Lung (tissue), 11 donors: ENCODE measurements at regions not wholly inside any gene's neighbourhood (a gene's known extent, or its start where the extent isn't known, plus 50 kb on each side); places are given as distances from the start of the nearest gene placed in this dataset.

Experiments used
- ATAC-seq: fragments of 200-7000 bp; cut with Tn5 transposase; one replicate; pipeline ENCODE4 v1.9.1; 2020; ENCODE audit warnings: moderate number of reproducible peaks; ENCODE audit not compliant: insufficient read depth, low FRiP score
- DNase-seq, 3 donors: peaks; one replicate each; pipeline ENCODE4 v3.0.0-alpha.2; 2013 to 2017
- H3K27ac ChIP-seq, 2 donors: one replicate each; pipeline ENCODE4 v1.5.1; 2013; ENCODE audit warnings: mild to moderate bottlenecking in 2 of 2, moderate library complexity in 2 of 2, control low read depth in 1 of 2, inconsistent platforms in 1 of 2, low read depth in 1 of 2, low read length in 1 of 2
- H3K27me3 ChIP-seq, 3 donors: one replicate each; pipeline ENCODE4 v1.5.1; 2013; ENCODE audit warnings: low read length in 2 of 3; ENCODE audit not compliant: control insufficient read depth in 3 of 3, insufficient read depth in 3 of 3
- H3K36me3 ChIP-seq, 4 donors: one replicate each; pipeline ENCODE4 v1.5.1; 2013; ENCODE audit warnings: low read length in 4 of 4, mild to moderate bottlenecking in 1 of 4, moderate library complexity in 1 of 4; ENCODE audit not compliant: control insufficient read depth in 4 of 4, insufficient read depth in 4 of 4
- H3K4me1 ChIP-seq, 5 donors: one replicate each; pipeline ENCODE4 v1.5.1; 2013; ENCODE audit warnings: low read length in 5 of 5, mild to moderate bottlenecking in 2 of 5, moderate library complexity in 1 of 5; ENCODE audit not compliant: control insufficient read depth in 5 of 5, insufficient read depth in 5 of 5
- H3K4me3 ChIP-seq: one replicate; pipeline ENCODE4 v1.5.1; 2013; ENCODE audit warnings: mild to moderate bottlenecking, control low read depth, moderate library complexity
- H3K9ac ChIP-seq, 2 donors: one replicate each; pipeline ENCODE4 v1.5.1; 2013; ENCODE audit warnings: low read length in 2 of 2, control low read depth in 1 of 2; ENCODE audit not compliant: insufficient read depth in 1 of 2
- H3K9me3 ChIP-seq, 4 donors: one replicate each; pipeline ENCODE4 v1.5.1; 2013; ENCODE audit warnings: low read length in 3 of 4, mild to moderate bottlenecking in 1 of 4, moderate library complexity in 1 of 4; ENCODE audit not compliant: control insufficient read depth in 4 of 4, insufficient read depth in 3 of 4
- WGBS, 2 donors: extraction: QIAGEN DNeasy Blood & Tissue Kit; methylation state at CpG; one replicate each; pipeline ENCODE4 v1.1.7; 2013; 5-methylcytosine and 5-hydroxymethylcytosine counted together
- TF ChIP-seq, protein P1 (sequence below): IDR thresholded peaks from 2 replicates; pipeline ENCODE4 v1.5.1; 2012; ENCODE audit warnings: mild to moderate bottlenecking; ENCODE audit errors: control extremely low read depth, extremely low read depth
- donor health status: control.
- donor health status: control.
- donor health status: Bipolar disorder and iron deficiency.
- donor health status: healthy.
- donor health status: DM: yes; HTN: yes; CAD: no.

DNA sequence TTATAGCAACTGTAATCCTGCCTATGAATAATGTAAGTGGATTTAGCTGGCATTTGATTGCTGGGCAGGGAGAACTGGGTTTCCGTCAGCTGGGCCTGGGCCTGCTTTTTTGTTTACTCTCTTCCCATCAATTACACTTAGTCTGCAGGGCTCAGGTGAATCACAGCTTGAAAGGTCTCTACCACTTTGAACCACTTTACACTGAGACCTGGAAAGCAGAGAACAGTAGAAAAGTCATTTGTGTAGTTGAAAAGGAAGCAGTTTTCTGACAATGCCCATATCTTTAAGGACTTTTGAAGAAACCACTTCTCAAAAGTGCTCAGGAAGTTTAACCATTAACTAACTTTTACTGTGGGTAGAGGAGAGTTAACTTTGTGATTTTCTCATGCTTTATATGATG is 315.4 kb upstream of the SASH1 start:
- no peaks in the 10 kb centered on the region for H3K36me3 ChIP-seq
- TF ChIP-seq, protein P1, sequence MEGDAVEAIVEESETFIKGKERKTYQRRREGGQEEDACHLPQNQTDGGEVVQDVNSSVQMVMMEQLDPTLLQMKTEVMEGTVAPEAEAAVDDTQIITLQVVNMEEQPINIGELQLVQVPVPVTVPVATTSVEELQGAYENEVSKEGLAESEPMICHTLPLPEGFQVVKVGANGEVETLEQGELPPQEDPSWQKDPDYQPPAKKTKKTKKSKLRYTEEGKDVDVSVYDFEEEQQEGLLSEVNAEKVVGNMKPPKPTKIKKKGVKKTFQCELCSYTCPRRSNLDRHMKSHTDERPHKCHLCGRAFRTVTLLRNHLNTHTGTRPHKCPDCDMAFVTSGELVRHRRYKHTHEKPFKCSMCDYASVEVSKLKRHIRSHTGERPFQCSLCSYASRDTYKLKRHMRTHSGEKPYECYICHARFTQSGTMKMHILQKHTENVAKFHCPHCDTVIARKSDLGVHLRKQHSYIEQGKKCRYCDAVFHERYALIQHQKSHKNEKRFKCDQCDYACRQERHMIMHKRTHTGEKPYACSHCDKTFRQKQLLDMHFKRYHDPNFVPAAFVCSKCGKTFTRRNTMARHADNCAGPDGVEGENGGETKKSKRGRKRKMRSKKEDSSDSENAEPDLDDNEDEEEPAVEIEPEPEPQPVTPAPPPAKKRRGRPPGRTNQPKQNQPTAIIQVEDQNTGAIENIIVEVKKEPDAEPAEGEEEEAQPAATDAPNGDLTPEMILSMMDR: no peak
- H3K9me3 ChIP-seq: no peaks in the 10 kb centered on the region
- H3K9ac ChIP-seq: no peak overlapping the region
- H3K4me1 ChIP-seq: peaks cover 0 to 3% (median 0%) of the 10 kb centered on the region in 5 donors
- DNase-seq: peak in 2 of 3 donors; percentile 48 to 75
- no peak overlapping the region for H3K27ac ChIP-seq
- peak; percentile 78 for ATAC-seq
- WGBS, 2 donors: 57 to 74% methylated on average over 1 of the region's 1 CpG
- no peak overlapping the region for H3K4me3 ChIP-seq
- H3K27me3 ChIP-seq: no peaks in the 10 kb centered on the region

GRCh38 chr6:148035806-148036390 is 306.7 kb upstream of the SASH1 start:
- no peak overlapping the region for H3K4me3 ChIP-seq
- DNase-seq (no peak), ATAC-seq (no peak)
- no peaks in the 10 kb centered on the region for H3K36me3 ChIP-seq
- H3K4me1 ChIP-seq: peaks cover 0 to 7% (median 0%) of the 10 kb centered on the region in 5 donors
- TF ChIP-seq, protein P1: no peak
- WGBS, 2 donors: 94% methylated on average over 7 of the region's 7 CpGs
- H3K9ac ChIP-seq: no peak overlapping the region
- H3K27ac ChIP-seq: no peak overlapping the region
- no peaks in the 10 kb centered on the region for H3K9me3 ChIP-seq
- no peaks in the 10 kb centered on the region for H3K27me3 ChIP-seq

GRCh38 chr6:148037496-148037895 is 305.1 kb upstream of the SASH1 start:
- ATAC-seq (no peak), DNase-seq (no peak)
- no peaks in the 10 kb centered on the region for H3K36me3 ChIP-seq
- no peaks in the 10 kb centered on the region for H3K27me3 ChIP-seq
- no peak overlapping the region for H3K27ac ChIP-seq
- no peak overlapping the region for H3K4me3 ChIP-seq
- WGBS, 2 donors: 80 to 92% methylated on average over 3 of the region's 3 CpGs
- no peak overlapping the region for H3K9ac ChIP-seq
- TF ChIP-seq, protein P1: no peak
- H3K4me1 ChIP-seq: peaks cover 0 to 7% (median 0%) of the 10 kb centered on the region in 5 donors
- H3K9me3 ChIP-seq: no peaks in the 10 kb centered on the region

DNA sequence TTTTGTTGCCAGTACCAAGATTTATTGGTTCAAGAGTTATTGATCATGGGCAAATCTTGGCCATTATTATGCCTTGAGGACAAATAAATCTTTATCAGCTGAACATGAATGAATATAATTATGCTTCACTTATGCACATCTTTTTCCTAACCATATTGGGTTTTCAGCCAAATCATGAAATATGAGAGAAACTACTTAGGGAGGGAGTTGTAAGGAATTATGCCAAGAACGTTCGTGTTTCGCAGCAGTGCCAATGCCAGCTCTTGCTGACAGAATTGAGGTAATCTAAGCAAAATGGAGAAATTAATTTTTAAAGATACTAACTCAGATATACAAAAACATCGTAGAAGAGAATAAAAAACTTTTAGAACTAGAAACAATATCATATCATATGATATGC is 301.1 kb upstream of the SASH1 start:
- H3K4me1 ChIP-seq: peaks cover 0 to 6% (median 0%) of the 10 kb centered on the region in 5 donors
- H3K27me3 ChIP-seq: no peaks in the 10 kb centered on the region
- no peaks in the 10 kb centered on the region for H3K9me3 ChIP-seq
- TF ChIP-seq, protein P1: no peak
- DNase-seq (peak in 1 of 3 donors; percentile 24), ATAC-seq (no peak)
- no peak overlapping the region for H3K9ac ChIP-seq
- no peak overlapping the region for H3K4me3 ChIP-seq
- 77 to 78% methylated on average over 4 of the region's 4 CpGs for WGBS, 2 donors
- no peaks in the 10 kb centered on the region for H3K36me3 ChIP-seq
- no peak overlapping the region for H3K27ac ChIP-seq
